Mesodermal cell (in vitro differentiated cells): ENCODE measurements at regions not wholly inside any gene's neighbourhood (a gene's known extent, or its start where the extent isn't known, plus 50 kb on each side); places are given as distances from the start of the nearest gene placed in this dataset.

Source experiments
- H3K27ac ChIP-seq: 2 replicates; pipeline ENCODE4 v1.7.0; 2013; ENCODE audit warnings: mild to moderate bottlenecking, low read depth, low read length, moderate library complexity; ENCODE audit not compliant: severe bottlenecking
- H3K36me3 ChIP-seq: 2 replicates; pipeline ENCODE4 v1.7.1; 2013; ENCODE audit warnings: mild to moderate bottlenecking, low read length, moderate library complexity; ENCODE audit not compliant: control insufficient read depth, insufficient read depth
- H3K4me1 ChIP-seq: one replicate; pipeline ENCODE4 v1.7.1; 2013; ENCODE audit warnings: mild to moderate bottlenecking, low read length; ENCODE audit not compliant: insufficient read depth, control insufficient read depth, poor library complexity, severe bottlenecking
- H3K4me3 ChIP-seq: 2 replicates; pipeline ENCODE4 v1.7.0; 2013; ENCODE audit warnings: low read length, control low read depth, mild to moderate bottlenecking; ENCODE audit not compliant: insufficient read depth, poor library complexity, severe bottlenecking; ENCODE audit errors: extremely low read depth
- H3K9me3 ChIP-seq: 2 replicates; pipeline ENCODE4 v1.7.1; 2013; ENCODE audit warnings: mild to moderate bottlenecking, low read length, moderate library complexity; ENCODE audit not compliant: control insufficient read depth
- WGBS, 2 experiments: methylation state at CpG; one replicate each; pipeline ENCODE4 v1.1.5; 2013; ENCODE audit warnings: missing lambda C conversion rate in 2 of 2; ENCODE audit not compliant: insufficient coverage in 2 of 2; 5-methylcytosine and 5-hydroxymethylcytosine counted together

GRCh38 chr6:137269803-137270202 lies 50.6 kb upstream of the IFNGR1 start:
- Histone ChIP-seq H3K9me3 (no peaks in the 10 kb centered on the region), H3K36me3 (no peaks in the 10 kb centered on the region), H3K27ac (no peak overlapping the region), H3K4me3 (no peak overlapping the region), H3K4me1 (no peaks in the 10 kb centered on the region)
- WGBS, 2 experiments, result 67 to 100% methylated on average over 1 of the region's 3 CpGs

- Histone ChIP-seq H3K4me1 (no peaks in the 10 kb centered on the region), H3K27ac (no peak overlapping the region), H3K4me3 (no peak overlapping the region), H3K9me3 (no peaks in the 10 kb centered on the region), H3K36me3 (no peaks in the 10 kb centered on the region)
- 60% methylated on average over 1 of the region's 3 CpGs; no CpG with 5 or more reads in 1 of the 2 experiments for WGBS, 2 experiments
These were observed 50.2 kb upstream of the IFNGR1 start for GRCh38 chr6:137269347-137269746.
